NCI-H2196 treated with DMSO at 0.1 percent for 48 hours (cell line): ENCODE measurements at regions not wholly inside any gene's neighbourhood (a gene's known extent, or its start where the extent isn't known, plus 50 kb on each side); places are given as distances from the start of the nearest gene placed in this dataset.

Experiments used
- DNase-seq: peaks from one replicate; lab custom pipeline; 2025; ENCODE audit not compliant: unreplicated experiment; lab: John Stamatoyannopoulos, UW

GRCh38 chr1:96048572-96049212 is 672.9 kb upstream of the PTBP2 start:
- no peak for DNase-seq

DNA sequence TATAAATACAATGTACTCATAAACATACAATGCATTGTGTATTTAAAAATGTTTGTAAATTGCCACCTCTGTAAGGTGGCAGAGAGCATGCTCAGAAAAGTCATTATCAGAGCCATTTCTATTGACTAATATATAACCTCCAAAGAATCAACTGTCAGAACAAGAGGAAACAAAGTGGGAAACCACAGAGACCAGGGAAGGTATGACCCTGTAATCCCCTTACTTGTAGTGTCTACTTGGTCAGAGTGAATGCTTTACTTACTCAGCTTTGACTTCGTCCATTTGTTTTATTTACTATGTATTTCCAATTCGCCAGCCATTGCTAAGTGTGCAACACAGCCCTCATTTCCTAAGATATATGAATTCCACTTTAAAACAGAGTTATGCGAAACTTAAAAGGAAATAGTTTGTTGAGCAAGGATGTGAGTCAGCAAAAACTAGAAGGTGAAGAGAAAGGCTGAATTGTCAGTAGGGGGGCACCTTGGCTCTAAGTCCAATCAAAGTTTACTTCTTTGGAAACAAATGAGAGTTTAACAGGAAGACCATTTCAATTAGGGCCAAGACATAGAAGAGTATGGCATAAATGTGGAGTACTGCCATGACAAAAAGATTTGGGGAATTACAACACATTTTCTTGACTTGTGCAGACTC is 671.7 kb upstream of the PTBP2 start:
- no peak for DNase-seq

- DNase-seq: no peak
Measured at GRCh38 chr1:96059276-96059675, 662.3 kb upstream of the PTBP2 start.

DNA sequence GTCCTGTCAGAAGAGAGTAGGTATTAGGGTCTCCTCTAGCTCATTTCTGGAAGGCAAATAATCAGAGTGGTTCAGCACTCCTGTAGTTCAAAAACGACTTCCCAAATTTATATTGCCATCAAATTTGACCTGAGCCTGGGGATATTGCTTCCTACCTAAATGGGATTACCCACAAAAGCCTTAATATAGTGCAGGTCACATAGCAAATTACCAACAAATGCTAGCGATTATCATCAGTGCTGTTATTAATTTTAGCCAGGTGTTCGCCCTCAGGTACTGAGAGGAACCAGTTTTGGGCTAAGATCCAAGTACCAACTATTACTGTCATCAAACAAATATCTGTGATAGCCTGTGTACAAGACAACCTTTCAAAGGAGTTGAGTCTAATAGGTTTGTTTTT is 661.8 kb upstream of the PTBP2 start:
- DNase-seq: no peak

DNA sequence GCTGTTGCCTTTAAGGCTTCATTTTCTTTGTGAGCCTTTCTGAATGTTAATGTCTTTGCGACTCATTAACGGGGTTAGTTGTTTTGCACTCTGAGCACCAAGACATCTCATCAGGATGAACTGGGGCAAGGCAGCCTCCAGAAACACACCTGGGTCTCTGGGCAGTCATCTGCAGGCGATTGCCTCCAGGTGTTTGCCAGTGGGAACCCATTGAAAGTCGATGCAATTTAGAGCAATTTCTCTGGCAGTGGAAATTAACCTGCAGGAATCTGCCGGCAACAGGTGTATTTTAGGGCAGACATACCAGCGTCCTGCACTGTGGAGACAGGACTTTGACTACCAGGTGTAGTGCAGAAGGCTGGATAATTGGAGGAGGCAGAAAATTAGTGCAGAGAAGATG is 661.0 kb upstream of the PTBP2 start:
- no peak for DNase-seq

DNA sequence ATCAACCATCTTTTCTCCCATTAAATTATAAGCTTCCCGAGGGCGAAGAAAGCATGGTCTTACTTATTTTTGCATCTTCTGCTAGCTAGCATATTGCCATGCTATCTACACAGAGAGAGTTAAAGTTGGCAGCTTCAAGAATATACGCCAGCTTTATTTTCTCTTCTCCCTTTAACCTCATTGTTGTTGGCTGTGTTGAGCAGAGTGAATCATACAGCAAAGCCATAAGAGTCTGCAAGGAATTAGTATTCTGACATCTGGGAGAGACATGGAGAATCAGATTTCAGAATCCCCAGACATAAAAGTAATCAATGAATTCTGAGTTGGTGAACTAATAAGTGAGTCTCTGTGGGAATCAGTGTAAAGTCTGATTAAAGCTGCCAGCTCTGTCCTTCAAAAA is 649.6 kb upstream of the PTBP2 start:
- DNase-seq: no peak

DNA sequence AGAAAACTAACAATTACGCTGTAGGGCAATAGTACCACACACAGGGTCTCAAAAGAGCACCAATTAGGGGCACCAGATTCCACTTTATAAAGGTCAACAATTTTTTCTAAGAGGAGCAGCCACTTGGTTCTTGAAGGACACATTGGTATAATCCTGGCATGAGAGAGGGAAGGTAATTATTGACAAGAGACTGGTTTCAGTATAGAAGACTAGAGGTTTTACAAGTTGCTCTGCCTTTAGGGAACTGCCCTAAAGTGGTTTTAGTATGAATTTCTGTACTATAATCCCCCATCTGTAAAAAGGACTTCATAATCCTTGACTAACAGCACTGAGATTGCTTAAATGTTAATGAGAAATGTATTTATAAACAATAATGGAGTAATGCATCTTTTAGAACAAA is 648.5 kb upstream of the PTBP2 start:
- no peak for DNase-seq

- DNase-seq: no peak
Measured at GRCh38 chr1:96074422-96074821, 647.2 kb upstream of the PTBP2 start.

- no peak for DNase-seq
Measured at GRCh38 chr1:96074876-96075577, 646.6 kb upstream of the PTBP2 start.

GRCh38 chr1:96075704-96076455 is 645.7 kb upstream of the PTBP2 start:
- DNase-seq: no peak

- DNase-seq: no peak
Measured at GRCh38 chr1:96076589-96076988, 645.0 kb upstream of the PTBP2 start.

DNA sequence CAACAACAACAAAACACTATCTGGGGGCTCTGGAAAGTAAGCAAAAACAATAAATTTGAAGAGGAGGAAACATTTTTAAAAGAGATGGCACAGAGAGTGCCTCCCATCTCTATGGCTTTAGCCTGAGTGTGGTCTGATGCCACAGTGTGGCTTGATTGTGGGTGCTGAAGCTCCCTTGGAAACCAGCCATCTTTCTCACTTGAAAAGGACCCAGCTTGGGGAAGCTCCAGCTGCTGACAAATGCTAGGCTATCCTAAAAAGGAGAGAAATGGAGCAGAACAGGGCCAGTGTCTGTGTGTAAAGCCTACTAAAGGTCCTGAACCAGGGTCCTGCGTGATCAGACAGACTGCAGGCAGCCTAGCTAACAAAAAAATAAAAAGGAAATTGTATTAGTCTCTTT is 642.0 kb upstream of the PTBP2 start:
- no peak for DNase-seq

DNA sequence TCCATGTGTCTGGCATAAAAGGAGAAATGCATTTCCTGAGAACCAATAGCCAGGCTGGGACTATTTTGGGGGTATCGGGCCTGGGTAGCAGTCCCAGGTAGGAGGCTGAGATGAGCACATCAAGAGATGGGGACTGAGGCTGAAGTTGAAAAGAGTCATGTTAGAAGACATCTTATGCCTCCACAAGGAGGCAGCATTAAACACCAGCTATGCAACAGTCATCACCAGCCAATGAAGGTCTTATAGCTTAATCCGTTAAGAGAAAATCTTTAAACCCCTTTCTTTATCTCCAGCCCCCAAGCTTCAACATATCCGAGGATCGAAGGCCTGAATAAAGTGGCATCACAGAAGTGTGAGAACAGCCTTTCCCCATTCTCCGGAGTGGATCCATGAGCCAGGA is 640.7 kb upstream of the PTBP2 start:
- DNase-seq: no peak

DNA sequence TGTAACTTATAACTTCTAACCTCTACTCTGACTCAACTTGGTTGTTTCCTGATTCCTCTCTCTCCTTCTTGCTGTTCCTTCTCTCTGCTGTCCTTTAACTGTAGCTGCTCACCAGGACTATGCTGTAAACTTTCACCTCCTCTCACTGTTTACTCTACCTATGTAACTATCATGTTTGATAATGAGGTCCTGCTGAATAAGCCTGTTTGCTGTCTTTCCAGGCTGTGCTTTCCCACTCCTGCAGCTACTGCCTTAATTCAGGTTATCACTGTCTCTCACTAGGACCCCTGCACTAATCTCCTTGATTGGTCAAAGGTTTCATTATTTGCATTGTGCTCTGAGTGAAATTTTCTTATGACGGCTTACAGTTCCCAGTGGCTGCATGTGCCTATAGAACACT is 633.9 kb upstream of the PTBP2 start:
- DNase-seq: no peak

GRCh38 chr1:96090134-96090533 is 631.5 kb upstream of the PTBP2 start:
- DNase-seq: no peak

GRCh38 chr1:96095849-96096612 is 625.6 kb upstream of the PTBP2 start:
- no peak for DNase-seq

DNA sequence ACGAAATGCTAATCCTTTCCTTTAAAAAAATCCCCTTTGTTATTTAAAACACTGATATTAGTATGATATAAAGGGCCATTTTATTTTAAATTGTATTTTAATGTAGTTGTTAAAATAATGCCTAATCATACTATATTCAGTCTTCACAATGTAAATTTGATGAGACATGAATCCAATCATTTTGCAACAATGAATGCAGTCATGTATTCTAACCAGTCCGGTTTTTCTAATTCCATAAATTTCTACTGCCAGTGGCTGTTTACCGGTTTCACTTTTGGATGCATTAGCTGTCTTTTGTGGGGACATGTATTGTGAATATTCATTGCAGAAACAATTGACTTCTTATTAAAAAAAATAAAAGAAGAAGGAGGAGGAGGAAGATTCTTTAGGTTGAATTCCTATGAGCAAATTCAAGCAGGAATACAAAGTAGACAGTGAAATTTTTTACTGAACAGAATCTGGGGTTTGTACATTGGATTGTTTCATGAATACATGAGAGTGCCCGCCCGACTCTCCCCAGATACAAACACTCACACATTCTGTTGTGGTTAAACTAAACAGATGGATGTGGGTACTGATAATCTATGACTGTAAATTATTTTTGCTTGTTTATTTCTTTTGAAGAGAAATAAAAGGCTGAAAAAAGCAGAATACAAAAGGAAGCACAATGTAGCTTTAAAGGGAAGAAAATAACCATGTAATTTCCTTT is 624.8 kb upstream of the PTBP2 start:
- DNase-seq: no peak

DNA sequence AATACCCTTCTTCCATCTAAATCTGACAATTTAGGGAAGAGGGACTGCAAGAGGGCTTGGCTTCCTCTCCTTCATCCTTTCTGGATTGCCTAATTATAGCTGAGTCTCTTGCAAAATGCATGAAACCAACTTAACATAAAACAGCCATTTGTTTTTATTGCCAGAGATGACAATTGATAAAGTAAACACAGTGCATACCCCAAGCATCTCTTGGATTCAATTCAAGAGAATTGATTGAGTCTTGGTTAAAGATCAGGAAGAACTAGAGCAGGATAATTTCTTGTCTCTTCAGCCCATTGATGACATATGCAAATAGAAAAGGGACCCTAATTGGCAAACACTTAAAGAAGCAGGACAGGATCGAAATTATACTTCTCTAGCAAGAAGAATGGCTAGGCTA is 617.1 kb upstream of the PTBP2 start:
- DNase-seq: no peak

- DNase-seq: no peak
Measured at GRCh38 chr1:96104906-96105305, 616.7 kb upstream of the PTBP2 start.

GRCh38 chr1:96116731-96117130 is 604.9 kb upstream of the PTBP2 start:
- DNase-seq: no peak
